GM23338 (cell line): ENCODE measurements at regions not wholly inside any gene's neighbourhood (a gene's known extent, or its start where the extent isn't known, plus 50 kb on each side); places are given as distances from the start of the nearest gene placed in this dataset.

ENCODE experiments used
- CREB1 ChIP-seq: fragments of 250-450 bp; sonication (Bioruptor Pico); IDR thresholded peaks from 2 replicates; pipeline ENCODE4 v1.5.0; 2020; ENCODE audit warnings: low read depth, mild to moderate bottlenecking, moderate library complexity
- CTCF ChIP-seq, 2 experiments: fragments of 200-600 bp in 1 of 2; sonication (generic) in 1 of 2; conservative IDR thresholded peaks; 2 replicates each; pipeline versions ENCODE4 v1.5.1 to v1.6.1; 2016 to 2017; ENCODE audit warnings: antibody characterized with exemption in 2 of 2, low read depth in 2 of 2, mild to moderate bottlenecking in 2 of 2, moderate library complexity in 1 of 2
- EZH2 ChIP-seq: fragments of 200-600 bp; sonication (generic); IDR thresholded peaks from one replicate; pipeline ENCODE4 v1.8.0; 2017; ENCODE audit warnings: antibody characterized with exemption, mild to moderate bottlenecking, low read depth; ENCODE audit not compliant: unreplicated experiment
- EZH2phosphoT487 ChIP-seq: fragments of 200-600 bp; sonication (generic); IDR thresholded peaks from one replicate; pipeline ENCODE4 v1.8.1; 2018; ENCODE audit warnings: antibody characterized with exemption; ENCODE audit not compliant: unreplicated experiment
- POLR2AphosphoS5 ChIP-seq: IDR thresholded peaks from 2 replicates; pipeline ENCODE4 v1.6.1; 2016; ENCODE audit warnings: antibody characterized with exemption, low read depth
- REST ChIP-seq: IDR thresholded peaks from one replicate; pipeline ENCODE4 v1.6.1; 2018; ENCODE audit warnings: antibody characterized with exemption; ENCODE audit not compliant: unreplicated experiment

GRCh38 chr11:105393326-105393725 is 216.5 kb upstream of the GRIA4 start:
- TF ChIP-seq POLR2AphosphoS5 (no peak), CTCF (conservative IDR thresholded peaks at IDR 0.05; ENCODE audit: low read depth in 2 of 2) (no peak), EZH2phosphoT487 (no peak), CREB1 (CRISPR knock-in tag) (no peak), EZH2 (no peak), REST (no peak)
